Stimulated activated CD8-positive, alpha-beta memory T cell treated with anti-CD3 and anti-CD28 coated beads, Interleukin-15, amount 100 ng/mL, for 24 hours (primary cell): ENCODE measurements at regions not wholly inside any gene's neighbourhood (a gene's known extent, or its start where the extent isn't known, plus 50 kb on each side); places are given as distances from the start of the nearest gene placed in this dataset.
"Not testable (repeated sequence)": the region's sequence is repeated elsewhere in the genome, so short reads cannot be mapped to it uniquely, and the experiment has no call there.

ENCODE experiments used
- DNase-seq: peaks from one replicate; pipeline ENCODE4 v3.0.0-alpha.2; 2020; ENCODE audit warnings: low read depth

- DNase-seq = no peak
Measured at GRCh38 chr12:67535176-67535575, 113.4 kb upstream of the DYRK2 start.

GRCh38 chr12:67535971-67536370, 112.6 kb upstream of the DYRK2 start:
- no peak for DNase-seq

- DNase-seq = no peak
Measured at GRCh38 chr12:67539329-67539728, 109.2 kb upstream of the DYRK2 start.

GRCh38 chr12:67539946-67540345, 108.6 kb upstream of the DYRK2 start:
- no peak for DNase-seq

GRCh38 chr12:67540920-67541624, 107.5 kb upstream of the DYRK2 start:
- no peak for DNase-seq

- no peak for DNase-seq
Measured at GRCh38 chr12:67541625-67541991, 106.9 kb upstream of the DYRK2 start.

GRCh38 chr12:67543021-67543770, 105.3 kb upstream of the DYRK2 start:
- DNase-seq = no peak

- DNase-seq = no peak
Measured at GRCh38 chr12:67545298-67545697, 103.2 kb upstream of the DYRK2 start.

- no peak for DNase-seq
Measured at GRCh38 chr12:67546746-67547145, 101.8 kb upstream of the DYRK2 start.

- DNase-seq = not testable (repeated sequence)
Measured at GRCh38 chr12:67555075-67555717, 93.3 kb upstream of the DYRK2 start.

GRCh38 chr12:67558775-67559174, 89.8 kb upstream of the DYRK2 start:
- DNase-seq = no peak

GRCh38 chr12:67559751-67560150, 88.8 kb upstream of the DYRK2 start:
- DNase-seq = no peak

- DNase-seq = no peak
Measured at GRCh38 chr12:67562513-67563287, 85.8 kb upstream of the DYRK2 start.

GRCh38 chr12:67568055-67568454, 80.5 kb upstream of the DYRK2 start:
- DNase-seq = no peak

- no peak for DNase-seq
Measured at GRCh38 chr12:67572492-67572891, 76.1 kb upstream of the DYRK2 start.

GRCh38 chr12:67573566-67573965, 75.0 kb upstream of the DYRK2 start:
- no peak for DNase-seq

GRCh38 chr12:67578976-67579661, 69.4 kb upstream of the DYRK2 start:
- DNase-seq = no peak

GRCh38 chr12:67579662-67580003, 68.9 kb upstream of the DYRK2 start:
- no peak for DNase-seq

- DNase-seq = no peak
Measured at GRCh38 chr12:67582238-67582834, 66.2 kb upstream of the DYRK2 start.

- DNase-seq = no peak
Measured at GRCh38 chr12:67582844-67583243, 65.7 kb upstream of the DYRK2 start.

GRCh38 chr12:67586951-67587350, 61.6 kb upstream of the DYRK2 start:
- no peak for DNase-seq

GRCh38 chr12:67589078-67589477, 59.5 kb upstream of the DYRK2 start:
- no peak for DNase-seq
